Right cardiac atrium (tissue), 5 donors: ENCODE measurements at regions not wholly inside any gene's neighbourhood (a gene's known extent, or its start where the extent isn't known, plus 50 kb on each side); places are given as distances from the start of the nearest gene placed in this dataset.

Source experiments
- ATAC-seq, 2 donors: fragments of 200-7000 bp; cut with Tn5 transposase; one replicate each; pipeline versions ENCODE4 v1.8.0 to v1.9.1; 2020; ENCODE audit warnings: moderate library complexity in 2 of 2, mild to moderate bottlenecking in 1 of 2
- DNase-seq, 3 donors: peaks; one replicate each; pipeline ENCODE4 v3.0.0-alpha.2; 2020
- H3K27ac ChIP-seq: one replicate; pipeline ENCODE4 v1.5.1; 2013; ENCODE audit warnings: mild to moderate bottlenecking, low read length, control low read depth, moderate library complexity
- H3K27me3 ChIP-seq: one replicate; pipeline ENCODE4 v1.6.1; 2013; ENCODE audit not compliant: control insufficient read depth, insufficient read depth
- H3K4me1 ChIP-seq: one replicate; pipeline ENCODE4 v1.6.1; 2013; ENCODE audit warnings: low read length; ENCODE audit not compliant: control insufficient read depth, insufficient read depth
- H3K4me3 ChIP-seq: one replicate; pipeline ENCODE4 v1.5.1; 2013; ENCODE audit warnings: low read length, control low read depth
- H3K9me3 ChIP-seq: one replicate; pipeline ENCODE4 v1.6.1; 2013; ENCODE audit warnings: low read length; ENCODE audit not compliant: control insufficient read depth
- WGBS: extraction: QIAGEN DNeasy Blood & Tissue Kit; methylation state at CpG from one replicate; pipeline ENCODE4 v1.1.7; 2013; 5-methylcytosine and 5-hydroxymethylcytosine counted together
- intact Hi-C, 4 donors: fragments of 100-400 bp; cut with DNase I; formaldehyde crosslinking; loops; one replicate each; pipeline versions ENCODE4 v1.11.0 to v1.14.0; 2022 to 2023
- donor health status: healthy with polysubstance abuse.
- donor health status: DM: no; HTN: yes; CAD: no.
- donor health status: DM: no; HTN: no; CAD: no.
- donor health status: DM: no; HTN: yes; CAD: no; lungs with severe emphysema.
- donor health status: DM: yes; HTN: yes; CAD: no.

DNA sequence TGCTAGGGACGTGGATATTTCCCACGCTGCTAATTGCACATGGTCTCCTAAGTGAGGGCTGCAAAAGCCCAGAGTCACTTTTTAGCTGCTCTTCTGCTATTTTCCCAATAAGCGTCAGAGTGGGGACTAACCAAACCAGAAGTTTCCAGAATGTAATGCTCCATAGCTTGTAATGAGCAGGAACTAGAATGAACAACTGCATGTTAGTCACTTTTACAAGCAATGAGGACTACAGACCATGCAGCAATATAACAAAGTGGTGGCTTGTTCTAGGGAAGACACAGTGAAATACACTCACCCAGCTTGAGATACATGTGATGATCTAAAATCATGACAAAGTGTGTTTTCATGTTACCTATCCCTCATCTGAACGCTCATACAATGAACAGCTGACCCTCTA is 314.1 kb upstream of the SGK1 start:
- Histone ChIP-seq H3K4me3 (no peak overlapping the region), H3K27me3 (no peaks in the 10 kb centered on the region), H3K4me1 (no peaks in the 10 kb centered on the region), H3K9me3 (no peaks in the 10 kb centered on the region), H3K27ac (no peak overlapping the region)
- DNase-seq (no peak), ATAC-seq (no peak)
- intact Hi-C loops: loop anchor here in 1 of 4 donors (10.0 kb wide), 1 partner anchor 97 kb away; no protein-coding TSS in a partner anchor
- 91% methylated on average over 4 of the region's 4 CpGs for WGBS

DNA sequence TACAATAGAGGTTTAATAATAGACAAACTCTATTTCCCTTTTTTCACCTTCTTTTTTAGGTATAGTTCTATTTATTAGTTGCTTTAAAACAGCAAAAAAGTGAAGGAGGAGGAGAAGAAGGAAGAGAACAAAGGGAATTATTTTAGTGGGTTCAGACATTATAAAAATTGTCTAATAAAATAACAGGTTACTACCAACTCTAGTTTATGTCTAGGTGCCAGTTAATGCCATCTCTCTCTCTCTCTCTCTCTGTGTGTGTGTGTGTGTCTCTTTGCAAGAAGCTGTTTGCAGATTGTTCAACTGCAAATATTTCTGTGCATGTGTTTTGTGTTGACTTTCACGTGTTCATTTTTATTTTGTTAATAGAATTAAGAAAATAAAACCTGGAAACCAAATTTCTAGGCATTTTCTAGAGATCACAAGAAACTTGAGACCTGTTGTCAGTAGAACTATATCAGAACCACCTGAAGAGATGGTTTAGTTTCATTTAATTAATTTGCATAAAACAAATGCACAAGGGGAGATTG is 313.5 kb upstream of the SGK1 start:
- intact Hi-C loops: loop anchor here in 1 of 4 donors (10.0 kb wide), 1 partner anchor 97 kb away; no protein-coding TSS in a partner anchor
- Histone ChIP-seq H3K27me3 (no peaks in the 10 kb centered on the region), H3K4me1 (no peaks in the 10 kb centered on the region), H3K9me3 (no peaks in the 10 kb centered on the region), H3K4me3 (no peak overlapping the region), H3K27ac (no peak overlapping the region)
- DNase-seq (no peak), ATAC-seq (no peak)
- 83% methylated on average over 1 of the region's 1 CpG for WGBS

DNA sequence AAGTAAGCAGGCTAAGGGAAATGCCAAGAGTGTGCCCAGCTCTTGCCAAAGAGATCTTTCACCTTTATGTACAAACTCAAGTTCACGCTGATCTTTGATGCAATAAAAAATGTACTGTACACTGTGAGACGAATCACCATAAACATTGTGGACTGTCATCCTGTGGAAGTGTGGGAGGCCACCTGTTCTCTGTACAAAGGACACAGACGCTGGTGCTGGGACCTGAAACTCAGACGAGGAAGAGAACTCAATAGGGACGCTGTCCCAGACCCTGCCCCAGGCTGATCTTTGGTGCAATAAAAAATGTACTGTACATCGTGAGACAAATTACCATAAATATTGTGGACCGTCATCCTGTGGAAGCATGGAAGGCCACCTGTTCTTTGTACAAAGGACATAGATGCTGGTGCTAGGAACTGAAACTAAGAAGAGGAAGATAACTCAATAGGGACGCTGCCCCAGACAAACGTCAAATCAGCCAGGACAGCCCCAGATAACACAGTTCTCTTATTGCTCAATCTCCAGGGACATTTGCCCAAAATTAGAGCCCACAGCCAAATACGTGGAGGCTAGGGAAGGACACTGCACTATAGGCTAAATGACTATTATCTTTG is 312.7 kb upstream of the SGK1 start:
- ATAC-seq (peak; percentile 47 to 60), DNase-seq (no peak)
- Histone ChIP-seq H3K27me3 (no peaks in the 10 kb centered on the region), H3K27ac (no peak overlapping the region), H3K4me3 (no peak overlapping the region), H3K9me3 (no peaks in the 10 kb centered on the region), H3K4me1 (no peaks in the 10 kb centered on the region)
- WGBS: 58% methylated on average over 10 of the region's 10 CpGs
- intact Hi-C loops: loop anchor here in 1 of 4 donors (10.0 kb wide), 1 partner anchor 96 kb away; no protein-coding TSS in a partner anchor

DNA sequence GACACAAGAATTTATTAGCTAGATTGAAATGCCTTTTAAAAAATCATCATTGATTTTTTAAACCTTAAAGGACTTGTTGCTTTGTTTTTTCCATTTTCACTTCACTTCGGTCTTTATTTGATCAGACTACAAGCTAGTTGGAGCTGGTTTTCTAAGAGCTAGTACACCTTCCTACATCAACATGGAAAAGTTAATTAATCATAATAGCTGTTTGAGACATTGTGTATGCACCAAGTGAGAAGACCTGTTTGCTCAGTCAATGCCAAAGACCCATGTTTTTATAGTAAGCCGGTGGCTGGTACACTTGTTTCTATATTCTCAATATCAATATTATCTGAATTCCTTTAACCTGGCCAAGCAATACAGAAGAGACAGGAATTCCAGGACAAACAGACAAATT is 310.2 kb upstream of the SGK1 start:
- ATAC-seq (no peak), DNase-seq (no peak)
- intact Hi-C loops: no loop called here

DNA sequence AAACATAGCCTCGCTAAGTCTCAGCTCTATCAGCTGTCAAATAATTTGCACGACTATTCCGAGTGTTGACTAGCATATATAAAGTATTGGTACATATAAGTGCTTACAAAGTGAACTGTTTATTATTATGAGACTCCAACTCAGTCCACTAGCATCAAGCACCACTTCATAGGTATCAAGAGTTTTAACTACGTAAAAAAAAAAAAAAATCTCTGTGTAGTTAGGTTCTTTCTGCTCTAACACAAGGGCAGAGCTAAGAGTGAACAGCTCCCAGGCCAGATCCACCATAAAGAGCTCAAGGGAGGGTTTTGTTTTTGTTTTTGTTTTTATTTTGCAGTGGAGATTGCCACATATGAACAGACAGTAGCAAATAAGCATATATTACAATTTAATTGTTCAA is 309.8 kb upstream of the SGK1 start:
- Histone ChIP-seq H3K27ac (no peak overlapping the region), H3K27me3 (no peaks in the 10 kb centered on the region), H3K4me1 (no peaks in the 10 kb centered on the region), H3K9me3 (no peaks in the 10 kb centered on the region), H3K4me3 (no peak overlapping the region)
- ATAC-seq (no peak), DNase-seq (no peak)
- 75% methylated on average over 4 of the region's 4 CpGs for WGBS
- intact Hi-C loops: no loop called here

More for the DNA sequence above, 310.2 kb upstream of the SGK1 start:
- Histone ChIP-seq H3K27ac (no peak overlapping the region), H3K4me1 (no peaks in the 10 kb centered on the region), H3K9me3 (no peaks in the 10 kb centered on the region), H3K4me3 (no peak overlapping the region), H3K27me3 (no peaks in the 10 kb centered on the region)
- WGBS: 94% methylated on average over 2 of the region's 2 CpGs

DNA sequence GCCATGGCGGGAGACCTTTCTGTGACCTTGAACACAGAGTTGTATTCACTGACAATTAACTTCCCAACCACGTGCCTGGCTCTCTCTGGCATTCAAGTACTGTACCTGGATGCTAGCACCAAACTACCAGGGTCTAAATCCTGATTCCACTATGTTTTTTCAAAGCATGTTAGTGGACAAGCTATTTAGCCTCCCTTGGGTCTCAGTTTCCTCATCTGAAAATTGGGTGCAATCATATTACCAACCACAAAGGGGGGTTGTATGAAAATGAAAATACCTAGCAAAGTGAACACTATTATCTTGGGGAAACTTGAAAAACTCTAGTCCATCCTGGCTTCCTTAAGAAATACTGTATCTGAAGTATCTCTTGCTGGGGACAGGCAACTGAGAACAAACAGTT is 308.7 kb upstream of the SGK1 start:
- H3K27ac ChIP-seq: no peak overlapping the region
- no peak overlapping the region for H3K4me3 ChIP-seq
- H3K4me1 ChIP-seq: no peaks in the 10 kb centered on the region
- DNase-seq (no peak), ATAC-seq (no peak)
- H3K9me3 ChIP-seq: no peaks in the 10 kb centered on the region
- no peaks in the 10 kb centered on the region for H3K27me3 ChIP-seq
- WGBS: 90% methylated on average over 2 of the region's 2 CpGs
- intact Hi-C loops: no loop called here

DNA sequence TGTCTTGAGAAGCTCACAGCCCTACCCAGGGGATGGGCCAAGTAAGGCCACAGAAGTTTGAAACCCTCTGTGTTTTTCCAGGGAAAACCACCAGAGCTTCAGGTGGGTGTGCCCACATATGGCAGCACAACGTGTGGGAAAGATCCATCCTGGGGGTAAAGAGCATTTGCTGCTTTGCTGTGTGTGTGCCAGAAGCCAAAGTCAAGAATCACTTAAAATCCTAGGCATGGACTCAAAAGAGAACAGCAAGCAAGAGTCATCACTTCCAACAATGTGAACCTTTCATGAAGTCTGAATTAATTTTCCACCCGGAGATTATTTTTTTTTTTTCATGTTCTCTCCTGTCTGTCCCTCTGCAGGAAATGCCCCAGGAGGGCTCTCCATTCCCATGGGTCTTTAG is 308.2 kb upstream of the SGK1 start:
- WGBS: 23% methylated on average over 2 of the region's 2 CpGs
- intact Hi-C loops: no loop called here
- Histone ChIP-seq H3K9me3 (no peaks in the 10 kb centered on the region), H3K27ac (no peak overlapping the region), H3K4me1 (no peaks in the 10 kb centered on the region), H3K4me3 (no peak overlapping the region), H3K27me3 (no peaks in the 10 kb centered on the region)
- DNase-seq (no peak), ATAC-seq (no peak)

DNA sequence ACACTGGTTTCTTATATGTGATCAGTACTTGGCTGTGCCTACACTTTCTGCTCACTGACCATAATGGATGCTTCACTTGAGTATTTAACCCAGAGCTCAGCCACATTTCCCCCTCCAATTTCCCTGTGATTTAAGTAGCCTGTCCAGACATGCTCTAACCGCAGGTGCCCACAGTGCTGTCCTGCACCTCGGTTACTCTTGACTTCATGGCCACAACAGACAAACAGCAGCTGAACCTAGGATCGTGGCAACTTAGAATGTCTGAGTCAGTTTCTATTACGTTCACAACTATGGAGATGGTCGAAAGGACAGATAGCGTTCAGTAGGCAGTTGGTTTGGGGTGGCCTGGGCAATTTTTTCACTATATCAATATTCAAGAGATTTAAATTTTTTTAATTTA is 306.9 kb upstream of the SGK1 start:
- H3K9me3 ChIP-seq: no peaks in the 10 kb centered on the region
- ATAC-seq: no peak
- no peak for DNase-seq
- 97% methylated on average over 6 of the region's 6 CpGs for WGBS
- H3K27ac ChIP-seq: no peak overlapping the region
- H3K4me1 ChIP-seq: no peaks in the 10 kb centered on the region
- H3K27me3 ChIP-seq: no peaks in the 10 kb centered on the region
- intact Hi-C loops: no loop called here
- no peak overlapping the region for H3K4me3 ChIP-seq

DNA sequence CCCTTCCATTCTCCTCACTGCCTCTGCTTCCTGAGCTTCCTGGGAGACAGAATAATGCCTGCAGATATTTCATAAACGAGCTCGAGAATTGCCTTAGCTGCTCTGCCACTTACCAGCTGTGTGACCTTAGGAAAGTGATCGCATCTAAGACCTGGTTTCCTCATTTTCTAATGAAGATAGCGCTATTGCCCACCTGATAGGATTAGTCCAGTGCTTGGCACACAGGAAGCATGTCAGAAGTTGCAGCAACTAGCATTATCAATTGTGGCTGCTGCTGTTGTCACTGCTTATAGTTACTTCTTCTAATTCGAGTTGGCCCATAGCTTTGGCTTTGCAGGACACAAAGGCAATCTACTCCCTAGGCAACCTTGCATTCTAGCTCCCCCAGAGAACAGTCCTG is 305.5 kb upstream of the SGK1 start:
- H3K27me3 ChIP-seq: no peaks in the 10 kb centered on the region
- intact Hi-C loops: no loop called here
- no peak for ATAC-seq
- H3K4me3 ChIP-seq: no peak overlapping the region
- H3K9me3 ChIP-seq: no peaks in the 10 kb centered on the region
- peaks cover 2% of the 10 kb centered on the region for H3K4me1 ChIP-seq
- 87% methylated on average over 5 of the region's 5 CpGs for WGBS
- H3K27ac ChIP-seq: no peak overlapping the region
- no peak for DNase-seq

DNA sequence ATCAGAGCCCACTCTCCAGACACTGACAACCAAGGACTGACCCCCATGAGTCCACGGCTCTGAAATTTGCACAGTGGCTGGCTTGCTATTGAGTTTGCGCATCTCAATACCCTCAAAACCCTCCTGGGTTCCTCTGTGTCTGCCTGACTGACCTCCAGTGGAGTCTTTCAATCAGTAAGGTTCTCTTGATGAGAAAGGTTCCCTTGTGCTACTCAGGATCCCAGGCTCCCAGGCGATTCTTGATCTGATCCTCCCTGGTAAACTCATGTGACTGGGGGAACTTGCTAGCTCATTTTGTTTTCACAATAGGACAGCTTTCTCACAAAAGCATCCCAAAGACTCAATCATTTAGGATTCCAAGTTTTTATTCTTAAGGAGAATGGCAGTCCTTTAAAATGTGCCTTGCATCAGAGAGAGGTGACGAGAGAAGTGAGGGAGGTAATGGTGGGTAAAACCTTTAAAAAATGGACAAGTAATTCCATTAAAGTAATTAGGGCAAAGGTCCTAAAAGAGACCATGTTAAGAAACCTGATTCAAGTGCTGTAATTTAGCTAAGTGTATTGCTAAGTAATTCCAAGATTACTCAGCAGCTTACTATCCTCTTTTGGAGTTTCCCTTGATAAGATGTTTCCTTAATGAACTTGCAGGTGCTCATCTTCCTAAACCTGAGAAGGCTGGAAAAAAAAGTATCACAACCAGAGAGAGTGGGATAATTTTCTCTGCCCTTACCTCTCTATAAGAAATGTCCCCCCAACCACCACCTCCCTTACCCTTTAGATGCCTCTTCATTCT is 304.7 kb upstream of the SGK1 start:
- Histone ChIP-seq H3K27ac (no peak overlapping the region), H3K4me3 (no peak overlapping the region), H3K27me3 (no peaks in the 10 kb centered on the region), H3K9me3 (no peaks in the 10 kb centered on the region), H3K4me1 (peaks cover 2% of the 10 kb centered on the region)
- intact Hi-C loops: no loop called here
- ATAC-seq: no peak
- WGBS: 95% methylated on average over 4 of the region's 4 CpGs
- DNase-seq: no peak

DNA sequence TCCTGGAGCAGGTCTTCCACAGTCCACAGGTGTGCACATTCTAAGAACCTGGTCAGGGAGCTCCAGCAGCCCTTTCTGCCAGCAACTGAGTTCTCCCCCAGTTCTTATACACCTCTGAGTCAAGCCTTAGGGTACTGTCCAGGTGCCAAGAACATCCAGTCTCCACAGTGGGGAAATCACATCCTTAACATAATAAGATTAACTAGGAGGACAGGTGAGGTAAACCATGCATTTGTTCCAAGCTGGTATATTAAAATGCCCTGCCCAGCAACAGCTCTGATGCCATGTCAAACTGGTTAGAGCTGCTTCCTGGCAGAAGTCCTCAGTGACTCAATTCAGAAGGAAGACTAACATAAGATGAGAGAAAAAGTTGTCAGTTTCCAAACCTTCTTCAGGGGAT is 303.9 kb upstream of the SGK1 start:
- no peak for ATAC-seq

More for the DNA sequence above, 303.9 kb upstream of the SGK1 start:
- Histone ChIP-seq H3K27me3 (no peaks in the 10 kb centered on the region), H3K27ac (no peak overlapping the region), H3K4me1 (peaks cover 2% of the 10 kb centered on the region), H3K4me3 (no peak overlapping the region), H3K9me3 (no peaks in the 10 kb centered on the region)
- intact Hi-C loops: no loop called here
- DNase-seq: no peak
